ENCODE measurements at regions not wholly inside any gene's neighbourhood (a gene's known extent, or its start where the extent isn't known, plus 50 kb on each side); places are given as distances from the start of the nearest gene placed in this dataset.

- in situ Hi-C loops (cut with MboI; ENCODE audit: low sequenced_read_pairs, unreplicated experiment) = no loop called here
- TF ChIP-seq CTCF (IDR thresholded peaks at IDR 0.05; ENCODE audit: borderline replicate concordance, control extremely low read depth, extremely low read depth, insufficient read depth, missing control alignments) = no peak
- no peak for DNase-seq (ENCODE audit: low spot score)
Observed at GRCh38 chr2:207284556-207285472, 119.1 kb upstream of the KLF7 start.

GRCh38 chr2:207285473-207285815, 119.7 kb upstream of the KLF7 start:
- no peak for DNase-seq (ENCODE audit: low spot score)
- in situ Hi-C loops (cut with MboI; ENCODE audit: low sequenced_read_pairs, unreplicated experiment) = no loop called here
- no peak for TF ChIP-seq CTCF (IDR thresholded peaks at IDR 0.05; ENCODE audit: borderline replicate concordance, control extremely low read depth, extremely low read depth, insufficient read depth, missing control alignments)

GRCh38 chr2:207286106-207286505, 120.4 kb upstream of the KLF7 start:
- DNase-seq (ENCODE audit: low spot score) = no peak
- TF ChIP-seq CTCF (IDR thresholded peaks at IDR 0.05; ENCODE audit: borderline replicate concordance, control extremely low read depth, extremely low read depth, insufficient read depth, missing control alignments) = no peak
- in situ Hi-C loops (cut with MboI; ENCODE audit: low sequenced_read_pairs, unreplicated experiment) = no loop called here

GRCh38 chr2:207288628-207289027, 122.9 kb upstream of the KLF7 start:
- no peak for DNase-seq (ENCODE audit: low spot score)
- TF ChIP-seq CTCF (IDR thresholded peaks at IDR 0.05; ENCODE audit: borderline replicate concordance, control extremely low read depth, extremely low read depth, insufficient read depth, missing control alignments) = no peak
- in situ Hi-C loops (cut with MboI; ENCODE audit: low sequenced_read_pairs, unreplicated experiment) = no loop called here

- DNase-seq (ENCODE audit: low spot score) = no peak
- in situ Hi-C loops (cut with MboI; ENCODE audit: low sequenced_read_pairs, unreplicated experiment) = no loop called here
- no peak for TF ChIP-seq CTCF (IDR thresholded peaks at IDR 0.05; ENCODE audit: borderline replicate concordance, control extremely low read depth, extremely low read depth, insufficient read depth, missing control alignments)
Observed at GRCh38 chr2:207289295-207290018, 123.7 kb upstream of the KLF7 start.

GRCh38 chr2:207290833-207291624, 125.3 kb upstream of the KLF7 start:
- in situ Hi-C loops (cut with MboI; ENCODE audit: low sequenced_read_pairs, unreplicated experiment) = no loop called here
- no peak for DNase-seq (ENCODE audit: low spot score)
- TF ChIP-seq CTCF (IDR thresholded peaks at IDR 0.05; ENCODE audit: borderline replicate concordance, control extremely low read depth, extremely low read depth, insufficient read depth, missing control alignments) = no peak
